D721Med (cell line): ENCODE measurements at regions not wholly inside any gene's neighbourhood (a gene's known extent, or its start where the extent isn't known, plus 50 kb on each side); places are given as distances from the start of the nearest gene placed in this dataset.

Experiments used
- DNase-seq: peaks from one replicate; pipeline ENCODE4 v3.0.0; 2011; ENCODE audit warnings: low spot score; ENCODE audit not compliant: insufficient read length
- FAIRE-seq: peaks from 2 replicates; lab custom pipeline; 2011; peaks lifted over from hg19 to GRCh38; lab: Jason Lieb, UNC
- TF ChIP-seq, protein P1 (sequence below): IDR thresholded peaks from 2 replicates; pipeline ENCODE4 v1.5.1; 2012; ENCODE audit warnings: mild to moderate bottlenecking, control low read depth; ENCODE audit not compliant: insufficient read depth; ENCODE audit errors: missing control alignments

DNA sequence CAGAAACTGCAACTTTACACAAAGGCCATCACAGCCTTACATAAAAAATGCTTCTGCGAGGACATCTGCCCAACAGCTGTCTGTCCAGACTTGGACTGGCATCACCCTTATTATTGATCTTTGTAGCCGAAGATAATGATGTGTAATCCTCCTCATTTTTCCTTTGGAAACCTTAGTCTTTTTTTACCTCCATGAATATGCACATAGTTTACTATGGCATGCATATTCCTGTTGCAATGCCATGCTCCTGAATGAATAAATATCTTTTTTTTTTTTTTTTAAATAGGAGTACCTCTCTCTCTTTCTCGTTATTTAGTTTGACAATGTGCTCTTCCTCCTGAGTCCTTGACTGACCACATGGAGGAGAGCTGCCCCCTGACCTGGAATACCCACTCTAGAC, 409.6 kb upstream of the USP24 start:
- TF ChIP-seq, protein P1, sequence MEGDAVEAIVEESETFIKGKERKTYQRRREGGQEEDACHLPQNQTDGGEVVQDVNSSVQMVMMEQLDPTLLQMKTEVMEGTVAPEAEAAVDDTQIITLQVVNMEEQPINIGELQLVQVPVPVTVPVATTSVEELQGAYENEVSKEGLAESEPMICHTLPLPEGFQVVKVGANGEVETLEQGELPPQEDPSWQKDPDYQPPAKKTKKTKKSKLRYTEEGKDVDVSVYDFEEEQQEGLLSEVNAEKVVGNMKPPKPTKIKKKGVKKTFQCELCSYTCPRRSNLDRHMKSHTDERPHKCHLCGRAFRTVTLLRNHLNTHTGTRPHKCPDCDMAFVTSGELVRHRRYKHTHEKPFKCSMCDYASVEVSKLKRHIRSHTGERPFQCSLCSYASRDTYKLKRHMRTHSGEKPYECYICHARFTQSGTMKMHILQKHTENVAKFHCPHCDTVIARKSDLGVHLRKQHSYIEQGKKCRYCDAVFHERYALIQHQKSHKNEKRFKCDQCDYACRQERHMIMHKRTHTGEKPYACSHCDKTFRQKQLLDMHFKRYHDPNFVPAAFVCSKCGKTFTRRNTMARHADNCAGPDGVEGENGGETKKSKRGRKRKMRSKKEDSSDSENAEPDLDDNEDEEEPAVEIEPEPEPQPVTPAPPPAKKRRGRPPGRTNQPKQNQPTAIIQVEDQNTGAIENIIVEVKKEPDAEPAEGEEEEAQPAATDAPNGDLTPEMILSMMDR = no peak
- DNase-seq (no peak), FAIRE-seq (no peak)

DNA sequence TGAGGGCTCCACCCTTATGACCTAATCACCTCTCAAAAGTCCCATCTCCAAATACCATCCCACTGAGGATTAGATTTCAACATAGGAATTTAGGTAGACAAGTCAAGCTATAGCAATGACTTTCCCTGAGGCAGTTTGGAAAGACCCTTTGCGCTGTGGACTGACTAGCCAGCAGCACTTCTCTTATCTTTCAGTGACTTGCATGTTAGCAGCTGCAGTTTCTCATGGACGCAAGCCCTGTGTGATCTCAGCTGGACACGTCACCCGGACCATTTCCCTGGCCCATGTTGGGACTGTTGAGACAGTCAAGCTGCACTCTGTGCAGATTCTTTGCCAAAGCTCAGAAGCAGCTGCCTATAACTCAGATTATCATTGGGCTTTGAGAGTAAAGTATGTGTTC, 408.1 kb upstream of the USP24 start:
- DNase-seq = no peak
- no peak for FAIRE-seq
- TF ChIP-seq, protein P1 = no peak

DNA sequence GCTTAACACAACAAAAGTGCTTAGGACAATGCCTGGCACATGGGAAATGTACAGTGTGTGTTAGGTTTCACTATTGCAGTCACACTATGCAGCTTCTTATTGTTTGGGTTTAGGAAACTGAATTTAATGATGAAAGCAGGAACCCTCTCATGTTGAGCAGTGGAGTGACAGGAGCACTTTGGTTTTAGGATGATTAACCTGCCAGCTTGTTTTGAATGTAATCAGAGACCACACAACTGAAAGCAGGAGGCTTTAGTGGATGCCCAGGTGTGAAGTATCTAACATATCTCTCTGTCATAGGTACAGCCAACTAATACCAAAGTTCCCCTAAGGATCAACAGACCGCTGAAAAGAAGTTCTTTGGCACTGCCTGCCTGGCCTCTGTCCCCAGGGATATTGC, 406.9 kb upstream of the USP24 start:
- no peak for FAIRE-seq
- DNase-seq = no peak
- TF ChIP-seq, protein P1 = no peak

DNA sequence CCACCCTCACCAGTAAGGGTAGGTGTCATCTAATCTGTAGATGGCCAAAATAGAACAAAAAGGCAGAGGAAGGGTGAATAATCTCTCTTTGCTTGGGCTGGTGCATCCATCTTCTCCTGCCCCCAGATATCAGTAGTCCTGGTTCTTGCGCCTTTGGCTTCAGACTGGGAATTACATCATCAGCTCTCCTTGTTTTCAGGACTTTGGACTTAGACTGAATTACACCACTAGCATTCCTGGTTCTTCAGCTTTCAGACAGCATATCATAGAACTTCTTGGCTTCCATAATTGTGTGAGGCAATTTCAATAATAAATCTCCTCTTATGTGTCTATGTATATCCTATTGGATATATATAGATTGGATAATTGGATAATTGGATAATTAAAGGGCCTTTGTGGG, 403.0 kb upstream of the USP24 start:
- TF ChIP-seq, protein P1 = no peak
- FAIRE-seq (no peak), DNase-seq (no peak)

DNA sequence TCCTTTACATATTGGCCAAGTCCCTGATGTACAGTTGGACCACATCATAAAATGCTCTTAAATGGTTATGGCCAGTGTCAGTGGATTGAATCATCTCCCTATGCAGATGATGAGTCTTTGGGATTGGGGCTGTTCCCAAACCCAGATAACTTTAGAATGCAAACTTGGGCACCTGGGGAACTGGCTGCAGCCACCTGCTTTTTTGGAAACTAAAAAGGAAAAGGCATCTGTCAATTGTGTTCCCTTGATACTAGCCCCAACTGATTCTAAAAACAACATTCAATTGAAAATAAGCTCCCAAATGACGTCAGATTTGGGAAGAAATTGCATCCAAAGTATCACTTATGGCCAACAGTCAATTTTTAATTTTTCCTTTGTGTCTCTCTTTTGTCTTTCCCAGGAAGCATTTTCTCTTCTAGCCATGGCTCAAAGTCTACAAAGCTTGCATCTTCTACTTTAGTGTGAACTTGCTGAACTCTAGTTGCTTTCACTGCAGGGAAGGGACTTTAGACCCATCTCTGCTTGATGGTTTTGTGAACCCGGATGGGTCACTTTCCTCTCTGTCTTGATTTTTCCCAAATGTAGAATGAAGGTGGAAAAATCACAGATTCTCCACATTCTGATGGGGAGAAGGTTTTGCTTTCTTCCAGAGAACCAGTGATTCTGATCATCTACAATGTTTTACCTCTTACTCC, 402.3 kb upstream of the USP24 start:
- TF ChIP-seq, protein P1 = no peak
- DNase-seq = no peak
- no peak for FAIRE-seq

DNA sequence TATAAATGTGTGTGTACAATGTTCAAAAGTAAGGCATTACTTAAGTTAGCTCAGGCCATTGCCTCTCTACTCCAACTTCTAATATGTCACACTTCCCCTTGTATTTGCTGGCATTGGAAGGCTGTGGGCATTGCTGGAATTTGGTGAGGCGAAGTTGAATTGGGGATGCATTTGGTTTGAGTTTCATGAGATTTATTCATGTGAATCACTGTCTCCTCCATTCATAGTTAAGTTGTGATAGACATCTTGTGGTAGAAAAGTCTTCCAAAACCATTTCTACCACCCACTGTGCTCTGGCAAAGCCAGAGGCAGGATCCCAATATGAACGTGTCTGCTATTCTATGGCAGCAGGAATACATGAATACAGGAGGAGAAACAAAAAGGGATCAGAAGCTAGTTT, 397.8 kb upstream of the USP24 start:
- no peak for FAIRE-seq
- TF ChIP-seq, protein P1 = no peak
- no peak for DNase-seq

DNA sequence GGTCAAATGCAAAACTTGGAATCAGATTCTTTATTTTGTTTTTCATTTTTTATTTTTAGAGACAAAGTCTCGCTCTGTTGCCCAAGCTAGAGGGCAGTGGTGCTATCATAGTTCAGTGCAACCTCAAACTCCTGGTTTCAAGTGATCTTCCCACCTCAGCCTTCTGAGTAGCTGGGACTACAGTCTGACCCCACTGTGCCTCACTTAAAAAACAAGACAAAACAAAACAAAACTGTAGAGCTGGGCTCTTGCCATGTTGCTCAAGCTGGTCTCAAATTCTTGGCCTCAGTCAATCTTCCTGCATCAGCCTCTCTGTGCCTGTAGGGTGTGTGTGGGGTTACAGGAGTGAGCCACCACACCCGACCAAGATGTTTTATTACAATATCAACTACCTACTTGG, 396.0 kb upstream of the USP24 start:
- FAIRE-seq (no peak), DNase-seq (no peak)
- TF ChIP-seq, protein P1 = no peak
